Smooth muscle cell (in vitro differentiated cells): ENCODE measurements at regions not wholly inside any gene's neighbourhood (a gene's known extent, or its start where the extent isn't known, plus 50 kb on each side); places are given as distances from the start of the nearest gene placed in this dataset.

Experiments used
- DNase-seq: peaks from one replicate; lab custom pipeline; 2025; ENCODE audit not compliant: unreplicated experiment; lab: John Stamatoyannopoulos, UW
- H2AFZ ChIP-seq: fragments of 200-600 bp; sonication (generic); 2 replicates; pipeline ENCODE4 v1.6.0; 2016; ENCODE audit warnings: antibody characterized with exemption, low read depth, mild to moderate bottlenecking
- H3F3A ChIP-seq: fragments of 200-600 bp; sonication (generic); 2 replicates; pipeline ENCODE4 v1.6.0; 2017; ENCODE audit warnings: antibody characterized with exemption, low read depth
- H3K27ac ChIP-seq: fragments of 200-600 bp; sonication (generic); 2 replicates; pipeline ENCODE4 v1.5.1; 2016; ENCODE audit warnings: low read depth, mild to moderate bottlenecking
- H3K27me3 ChIP-seq: fragments of 200-600 bp; sonication (generic); 2 replicates; pipeline ENCODE4 v1.6.1; 2016; ENCODE audit warnings: low read depth, mild to moderate bottlenecking
- H3K36me3 ChIP-seq: fragments of 200-600 bp; sonication (generic); 2 replicates; pipeline ENCODE4 v1.5.1; 2016; ENCODE audit warnings: low read depth
- H3K4me1 ChIP-seq: fragments of 200-600 bp; sonication (generic); 2 replicates; pipeline ENCODE4 v1.5.1; 2016; ENCODE audit warnings: low read depth
- H3K4me2 ChIP-seq: fragments of 200-600 bp; sonication (generic); 2 replicates; pipeline ENCODE4 v1.6.0; 2016; ENCODE audit warnings: mild to moderate bottlenecking
- H3K4me3 ChIP-seq: fragments of 200-600 bp; sonication (generic); 2 replicates; pipeline ENCODE4 v1.5.1; 2016; ENCODE audit warnings: mild to moderate bottlenecking
- H3K79me2 ChIP-seq: fragments of 200-600 bp; sonication (generic); 2 replicates; pipeline ENCODE4 v1.6.0; 2016; ENCODE audit warnings: low read depth, mild to moderate bottlenecking
- H3K9ac ChIP-seq: fragments of 200-600 bp; sonication (generic); 2 replicates; pipeline ENCODE4 v1.6.0; 2016; ENCODE audit warnings: low read depth
- H3K9me3 ChIP-seq: fragments of 200-600 bp; sonication (generic); replicated peaks from 2 replicates; pipeline ENCODE4 v1.5.1; 2016; ENCODE audit warnings: low read depth
- H4K20me1 ChIP-seq: fragments of 200-600 bp; sonication (generic); 2 replicates; pipeline ENCODE4 v1.6.0; 2016; ENCODE audit warnings: low read depth
- WGBS: methylation state at CpG from one replicate; pipeline ENCODE4 v1.1.7; 2016; ENCODE audit warnings: low lambda C conversion rate; 5-methylcytosine and 5-hydroxymethylcytosine counted together
- TF ChIP-seq, protein P1 (sequence below): fragments of 200-600 bp; sonication (generic); IDR thresholded peaks from 2 replicates; pipeline ENCODE4 v1.5.1; 2017; ENCODE audit warnings: borderline replicate concordance, mild to moderate bottlenecking, antibody characterized with exemption; ENCODE audit not compliant: insufficient read depth, poor library complexity, severe bottlenecking

DNA sequence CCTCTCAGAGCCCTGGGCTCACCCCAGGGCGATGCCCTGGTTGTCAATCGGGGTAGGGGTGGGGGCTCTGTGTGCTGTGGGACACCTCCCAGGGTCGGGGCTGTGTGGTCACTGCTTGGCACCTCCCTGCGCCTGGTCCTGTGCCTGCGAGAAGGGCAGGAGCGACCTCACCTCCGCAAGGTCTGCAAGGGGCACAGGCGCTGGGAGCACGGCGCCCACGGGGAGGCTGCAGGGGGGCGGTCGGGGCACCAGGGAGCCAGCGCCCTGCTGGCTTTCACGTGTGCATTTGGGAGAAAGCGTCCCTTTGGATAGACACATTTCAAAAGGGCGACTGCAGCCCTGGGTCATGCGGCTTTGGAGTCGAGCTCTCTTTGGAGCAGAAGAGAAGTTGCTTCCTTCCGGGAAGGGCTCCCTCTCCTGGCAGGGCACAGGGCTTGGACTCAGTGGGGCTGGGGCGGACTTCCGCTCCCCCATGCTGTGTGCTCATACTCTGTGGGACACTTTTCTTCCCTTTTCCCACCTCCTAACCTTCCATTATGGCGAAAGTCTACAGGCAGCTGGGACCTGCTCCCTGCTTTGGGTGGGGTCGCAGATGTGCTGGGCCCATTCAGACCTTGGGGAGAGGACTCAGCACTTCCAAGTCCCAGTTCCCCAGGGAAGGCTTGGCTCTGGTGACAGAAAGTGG lies 52.9 kb upstream of the SLC28A3 start:
- no peaks in the 10 kb centered on the region for H3K9me3 ChIP-seq
- H3K27ac ChIP-seq, result no peak overlapping the region
- no peaks in the 10 kb centered on the region for H3K79me2 ChIP-seq
- 96% methylated on average over 24 of the region's 24 CpGs for WGBS
- no peak overlapping the region for H3K4me2 ChIP-seq
- no peaks in the 10 kb centered on the region for H4K20me1 ChIP-seq
- H3K4me1 ChIP-seq, result no peaks in the 10 kb centered on the region
- no peaks in the 10 kb centered on the region for H3K36me3 ChIP-seq
- no peaks in the 10 kb centered on the region for H3F3A ChIP-seq
- no peak overlapping the region for H2AFZ ChIP-seq
- H3K4me3 ChIP-seq, result no peak overlapping the region
- no peak overlapping the region for H3K9ac ChIP-seq
- TF ChIP-seq, protein P1, sequence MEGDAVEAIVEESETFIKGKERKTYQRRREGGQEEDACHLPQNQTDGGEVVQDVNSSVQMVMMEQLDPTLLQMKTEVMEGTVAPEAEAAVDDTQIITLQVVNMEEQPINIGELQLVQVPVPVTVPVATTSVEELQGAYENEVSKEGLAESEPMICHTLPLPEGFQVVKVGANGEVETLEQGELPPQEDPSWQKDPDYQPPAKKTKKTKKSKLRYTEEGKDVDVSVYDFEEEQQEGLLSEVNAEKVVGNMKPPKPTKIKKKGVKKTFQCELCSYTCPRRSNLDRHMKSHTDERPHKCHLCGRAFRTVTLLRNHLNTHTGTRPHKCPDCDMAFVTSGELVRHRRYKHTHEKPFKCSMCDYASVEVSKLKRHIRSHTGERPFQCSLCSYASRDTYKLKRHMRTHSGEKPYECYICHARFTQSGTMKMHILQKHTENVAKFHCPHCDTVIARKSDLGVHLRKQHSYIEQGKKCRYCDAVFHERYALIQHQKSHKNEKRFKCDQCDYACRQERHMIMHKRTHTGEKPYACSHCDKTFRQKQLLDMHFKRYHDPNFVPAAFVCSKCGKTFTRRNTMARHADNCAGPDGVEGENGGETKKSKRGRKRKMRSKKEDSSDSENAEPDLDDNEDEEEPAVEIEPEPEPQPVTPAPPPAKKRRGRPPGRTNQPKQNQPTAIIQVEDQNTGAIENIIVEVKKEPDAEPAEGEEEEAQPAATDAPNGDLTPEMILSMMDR, result no peak
- no peak for DNase-seq
- H3K27me3 ChIP-seq, result peaks cover 24% of the 10 kb centered on the region

DNA sequence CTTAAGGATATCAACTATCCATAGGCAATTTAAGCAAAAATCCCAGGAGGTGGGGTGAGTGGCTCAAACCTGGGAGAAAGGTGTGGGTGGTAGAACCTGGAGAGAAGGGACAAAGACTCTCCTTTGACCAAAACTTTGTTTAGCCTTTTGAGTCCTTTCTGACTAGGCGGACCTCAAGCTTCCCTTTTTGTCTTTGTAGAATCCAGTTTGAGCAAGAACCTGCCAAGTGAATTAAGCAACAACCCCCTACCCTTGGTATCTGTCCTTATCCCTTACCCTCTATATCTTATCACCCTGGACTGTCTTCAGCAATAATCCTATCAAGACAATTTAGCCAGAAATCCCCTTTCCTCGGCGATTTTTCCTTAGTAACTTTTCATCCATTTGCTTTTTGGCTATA lies 53.5 kb upstream of the SLC28A3 start:
- TF ChIP-seq, protein P1, result no peak
- no peak overlapping the region for H3K9ac ChIP-seq
- H3K27ac ChIP-seq, result no peak overlapping the region
- no peak overlapping the region for H2AFZ ChIP-seq
- H4K20me1 ChIP-seq, result no peaks in the 10 kb centered on the region
- H3F3A ChIP-seq, result no peaks in the 10 kb centered on the region
- DNase-seq, result no peak
- 92% methylated on average over 3 of the region's 3 CpGs for WGBS
- no peak overlapping the region for H3K4me2 ChIP-seq
- H3K27me3 ChIP-seq, result peaks cover 24% of the 10 kb centered on the region
- H3K9me3 ChIP-seq, result no peaks in the 10 kb centered on the region
- no peaks in the 10 kb centered on the region for H3K79me2 ChIP-seq
- H3K36me3 ChIP-seq, result no peaks in the 10 kb centered on the region
- H3K4me3 ChIP-seq, result no peak overlapping the region
- no peaks in the 10 kb centered on the region for H3K4me1 ChIP-seq

- no peaks in the 10 kb centered on the region for H3K9me3 ChIP-seq
- peaks cover 24% of the 10 kb centered on the region for H3K27me3 ChIP-seq
- no peaks in the 10 kb centered on the region for H4K20me1 ChIP-seq
- no peaks in the 10 kb centered on the region for H3F3A ChIP-seq
- WGBS, result 60% methylated on average over 13 of the region's 13 CpGs
- no peak overlapping the region for H3K4me3 ChIP-seq
- no peak overlapping the region for H3K4me2 ChIP-seq
- H3K27ac ChIP-seq, result no peak overlapping the region
- TF ChIP-seq, protein P1, result peak; percentile 94
- no peaks in the 10 kb centered on the region for H3K79me2 ChIP-seq
- H3K36me3 ChIP-seq, result no peaks in the 10 kb centered on the region
- no peak overlapping the region for H2AFZ ChIP-seq
- H3K4me1 ChIP-seq, result no peaks in the 10 kb centered on the region
- no peak overlapping the region for H3K9ac ChIP-seq
- peak; percentile 9 for DNase-seq
These were observed 56.7 kb upstream of the SLC28A3 start for GRCh38 chr9:84397151-84397728.

GRCh38 chr9:84397822-84398221 lies 57.3 kb upstream of the SLC28A3 start:
- Histone ChIP-seq H3K27me3 (peaks cover 24% of the 10 kb centered on the region), H3K27ac (no peak overlapping the region), H3K4me3 (no peak overlapping the region), H2AFZ (no peak overlapping the region), H4K20me1 (no peaks in the 10 kb centered on the region), H3K4me2 (peak overlapping the region; percentile 13), H3K4me1 (no peaks in the 10 kb centered on the region), H3K36me3 (no peaks in the 10 kb centered on the region), H3K9me3 (no peaks in the 10 kb centered on the region), H3K79me2 (no peaks in the 10 kb centered on the region), H3K9ac (no peak overlapping the region), H3F3A (no peaks in the 10 kb centered on the region)
- 59% methylated on average over 8 of the region's 8 CpGs for WGBS
- TF ChIP-seq, protein P1, result no peak
- DNase-seq, result no peak
